HCT116 (cell line): ENCODE measurements at regions not wholly inside any gene's neighbourhood (a gene's known extent, or its start where the extent isn't known, plus 50 kb on each side); places are given as distances from the start of the nearest gene placed in this dataset.

Source experiments
- ATAC-seq: fragments of 200-7000 bp; cut with Tn5 transposase; 2 replicates; pipeline ENCODE4 v1.9.1; 2020; ENCODE audit warnings: mild to moderate bottlenecking, moderate library complexity
- BruUV-seq: library from RNA; stranded (reverse); fragments of 400-500 nt; replicated peaks from 2 replicates; lab custom pipeline; 2021; lab: Mats Ljungman, UMichigan
- CTCF ChIA-PET: fragments of 300-600 bp; sonication (Branson Sonifier 250); formaldehyde crosslinking; loops from one replicate; lab custom pipeline; 2021; ENCODE audit warnings: antibody characterized with exemption; lab: Charles Lee
- POLR2A ChIA-PET: fragments of 300-600, 350-600 bp; sonication (Branson Sonifier 250); formaldehyde crosslinking; loops from one replicate; lab custom pipeline; 2021; ENCODE audit warnings: antibody characterized with exemption; lab: Charles Lee
- RAD21 ChIA-PET, 2 experiments: fragments of 300-600 bp; sonication (Branson Sonifier 250); formaldehyde crosslinking; loops; one replicate each; lab custom pipeline; 2023; ENCODE audit warnings: low total read pairs in 2 of 2; ENCODE audit not compliant: uncharacterized antibody in 2 of 2, unreplicated experiment in 2 of 2, low non-redundant PET in 1 of 2; lab: Charles Lee
- DNase-seq: peaks from one replicate; pipeline ENCODE4 v3.0.0-alpha.2; 2010; ENCODE audit warnings: low read depth, low spot score
- H2AFZ ChIP-seq: fragments of 200-600 bp; shearing (Covaris generic), sonication (generic); 2 replicates; pipeline ENCODE4 v1.6.1; 2017; ENCODE audit warnings: low read depth, mixed run types, mixed read lengths, antibody characterized with exemption, low read length; ENCODE audit not compliant: poor library complexity, severe bottlenecking
- H3K27ac ChIP-seq: 2 replicates; pipeline ENCODE4 v1.5.1; 2012; ENCODE audit warnings: low read depth, low read length
- H3K27me3 ChIP-seq: fragments of 200-600 bp; sonication (generic); 2 replicates; pipeline ENCODE4 v1.6.1; 2016; ENCODE audit warnings: mixed run types, low read length, mixed read lengths; ENCODE audit not compliant: insufficient read depth
- H3K36me3 ChIP-seq, 2 experiments: fragments of 200-500 bp in 1 of 2; fragments of 200-600 bp in 1 of 2; sonication (Bioruptor generic) in 1 of 2; sonication (generic) in 1 of 2; 2 replicates each; pipeline versions ENCODE4 v1.5.1 to v1.6.1; 2014 to 2016; ENCODE audit warnings: low read length in 2 of 2, inconsistent platforms in 1 of 2, mixed read lengths in 1 of 2, mixed run types in 1 of 2; ENCODE audit not compliant: insufficient read depth in 2 of 2, control insufficient read depth in 1 of 2
- H3K4me1 ChIP-seq, 2 experiments: fragments of 200-600 bp in 1 of 2; sonication (generic) in 1 of 2; 2 replicates each; pipeline versions ENCODE4 v1.5.1 to v1.6.1; 2012 to 2017; ENCODE audit warnings: low read length in 2 of 2, inconsistent platforms in 1 of 2, mild to moderate bottlenecking in 1 of 2, mixed read lengths in 1 of 2, mixed run types in 1 of 2, moderate library complexity in 1 of 2; ENCODE audit not compliant: insufficient read depth in 2 of 2, control insufficient read depth in 1 of 2
- H3K4me2 ChIP-seq: fragments of 200-600 bp; sonication (generic); 2 replicates; pipeline ENCODE4 v1.6.1; 2017; ENCODE audit warnings: mixed run types, low read length, mixed read lengths
- H3K4me3 ChIP-seq, 2 experiments: fragments of 200-600 bp in 1 of 2; sonication (generic) in 1 of 2; replicated peaks in 1 of 2; 2 replicates each; pipeline ENCODE4 v1.5.1; 2011 to 2016; ENCODE audit warnings: low read length in 2 of 2, control low read depth in 1 of 2, low read depth in 1 of 2, mild to moderate bottlenecking in 1 of 2, mixed read lengths in 1 of 2, mixed run types in 1 of 2
- H3K79me2 ChIP-seq: fragments of 200-600 bp; sonication (generic); 2 replicates; pipeline ENCODE4 v1.6.1; 2017; ENCODE audit warnings: mild to moderate bottlenecking, mixed run types, low read length, moderate library complexity, mixed read lengths; ENCODE audit not compliant: insufficient read depth
- H3K9ac ChIP-seq: fragments of 200-600 bp; sonication (generic); 2 replicates; pipeline ENCODE4 v1.6.1; 2016; ENCODE audit warnings: low read length, mixed read lengths
- H3K9me2 ChIP-seq: fragments of 200-600 bp; sonication (generic), shearing (Covaris generic); 2 replicates; pipeline ENCODE4 v1.6.1; 2017; ENCODE audit warnings: mixed run types, mild to moderate bottlenecking, moderate library complexity; ENCODE audit not compliant: insufficient read depth
- H3K9me3 ChIP-seq, 2 experiments: fragments of 200-500 bp in 1 of 2; fragments of 200-600 bp in 1 of 2; sonication (Bioruptor generic) in 1 of 2; sonication (generic) in 1 of 2; 2 replicates each; pipeline ENCODE4 v1.6.1; 2014 to 2017; ENCODE audit warnings: low read length in 2 of 2, mixed read lengths in 2 of 2, inconsistent platforms in 1 of 2, low read depth in 1 of 2, mild to moderate bottlenecking in 1 of 2, mixed run types in 1 of 2, moderate library complexity in 1 of 2; ENCODE audit not compliant: control insufficient read depth in 1 of 2, insufficient read depth in 1 of 2
- H4K20me1 ChIP-seq: fragments of 200-600 bp; sonication (generic), shearing (Covaris generic); 2 replicates; pipeline ENCODE4 v1.6.1; 2017; ENCODE audit warnings: mixed run types, mild to moderate bottlenecking, moderate library complexity; ENCODE audit not compliant: insufficient read depth
- ATF3 ChIP-seq: IDR thresholded peaks from 2 replicates; pipeline ENCODE4 v1.6.1; 2012
- CBX3 ChIP-seq: IDR thresholded peaks from 2 replicates; pipeline ENCODE4 v1.6.1; 2012; ENCODE audit warnings: low read depth
- CEBPB ChIP-seq: IDR thresholded peaks from 2 replicates; pipeline ENCODE4 v1.6.1; 2012; ENCODE audit warnings: low read depth
- CTCF ChIP-seq, 3 experiments: fragments of 200-600 bp in 1 of 3; sonication (generic) in 1 of 3; IDR thresholded peaks in 2 of 3; conservative IDR thresholded peaks in 1 of 3; 2 replicates each; pipeline ENCODE4 v1.5.1; 2012 to 2017; ENCODE audit warnings: low read depth in 2 of 3, low read length in 2 of 3, antibody characterized with exemption in 1 of 3, borderline replicate concordance in 1 of 3, control low read depth in 1 of 3, mild to moderate bottlenecking in 1 of 3, mixed read lengths in 1 of 3, mixed run types in 1 of 3, moderate library complexity in 1 of 3; ENCODE audit not compliant: insufficient read depth in 1 of 3
- EGR1 ChIP-seq: IDR thresholded peaks from 2 replicates; pipeline ENCODE4 v1.6.1; 2012; ENCODE audit warnings: low read depth
- EZH2 ChIP-seq: fragments of 200-600 bp; sonication (generic); IDR thresholded peaks from 2 replicates; pipeline ENCODE4 v1.6.1; 2017; ENCODE audit warnings: antibody characterized with exemption, mixed run types
- EZH2phosphoT487 ChIP-seq: fragments of 200-600 bp; IDR thresholded peaks from 2 replicates; pipeline ENCODE4 v1.6.1; 2018; ENCODE audit warnings: antibody characterized with exemption, borderline replicate concordance
- FOSL1 ChIP-seq: IDR thresholded peaks from 2 replicates; pipeline ENCODE4 v1.6.1; 2012; ENCODE audit warnings: low read depth
- JUND ChIP-seq: IDR thresholded peaks from 2 replicates; pipeline ENCODE4 v1.6.1; 2012
- MAX ChIP-seq: IDR thresholded peaks from 2 replicates; pipeline ENCODE4 v1.6.1; 2012
- POLR2AphosphoS5 ChIP-seq: IDR thresholded peaks from 2 replicates; pipeline ENCODE4 v1.6.1; 2011; ENCODE audit warnings: mild to moderate bottlenecking, low read depth, low read length, moderate library complexity
- REST ChIP-seq: IDR thresholded peaks from 2 replicates; pipeline ENCODE4 v1.6.1; 2012; ENCODE audit warnings: low read depth
- SIN3A ChIP-seq: IDR thresholded peaks from 2 replicates; pipeline ENCODE4 v1.6.1; 2012; ENCODE audit warnings: low read depth
- SP1 ChIP-seq: IDR thresholded peaks from 2 replicates; pipeline ENCODE4 v1.6.1; 2012; ENCODE audit warnings: low read depth
- ZFX ChIP-seq: fragments of 450-650 bp; IDR thresholded peaks from 2 replicates; pipeline ENCODE4 v1.6.1; 2017
- intact Hi-C: fragments of 100-400 bp; cut with micrococcal nuclease; formaldehyde crosslinking; loops from 2 replicates; pipeline ENCODE4 v1.10.0; 2022

- no peaks in the 10 kb centered on the region for H4K20me1 ChIP-seq
- no TSS peak for BruUV-seq
- TF ChIP-seq FOSL1 (no peak), REST (no peak), EZH2 (no peak), ZFX (no peak), EGR1 (no peak), CTCF (IDR thresholded peaks at IDR 0.05 in 2 of 3, conservative IDR thresholded peaks at IDR 0.05 in 1 of 3; ENCODE audit: borderline replicate concordance in 1 of 3, insufficient read depth in 1 of 3, low read depth in 2 of 3, low read length in 2 of 3) (no peak), CBX3 (no peak), JUND (no peak), ATF3 (no peak), SIN3A (no peak), MAX (no peak), SP1 (no peak), EZH2phosphoT487 (no peak), CEBPB (no peak), POLR2AphosphoS5 (no peak)
- TF ChIP-seq, all 23 proteins: peak for 0
- ChIA-PET CTCF (no interaction called here), POLR2A (no interaction called here), RAD21 (no interaction called here)
- no peak overlapping the region for H3K4me2 ChIP-seq
- H3K79me2 ChIP-seq = no peaks in the 10 kb centered on the region
- ATAC-seq (no peak), DNase-seq (no peak)
- intact Hi-C loops = no loop called here
- no peaks in the 10 kb centered on the region for H3K9me2 ChIP-seq
- no peak overlapping the region for H3K4me3 ChIP-seq
- H2AFZ ChIP-seq = no peak overlapping the region
- no peaks in the 10 kb centered on the region for H3K36me3 ChIP-seq
- no peaks in the 10 kb centered on the region for H3K27me3 ChIP-seq
- no peak overlapping the region for H3K9ac ChIP-seq
- H3K4me1 ChIP-seq = no peaks in the 10 kb centered on the region
- H3K27ac ChIP-seq = no peak overlapping the region
- no peaks in the 10 kb centered on the region for H3K9me3 ChIP-seq
These were observed 858.3 kb upstream of the AMELY start for GRCh38 chrY:7769790-7770375.
